Activated CD4-positive, CD25-positive, alpha-beta regulatory T cell treated with anti-CD3 and anti-CD28 coated beads, Interleukin-2, amount 50 U/mL, for 16 hours (primary cell): ENCODE measurements at regions not wholly inside any gene's neighbourhood (a gene's known extent, or its start where the extent isn't known, plus 50 kb on each side); places are given as distances from the start of the nearest gene placed in this dataset.
"Not testable (repeated sequence)": the region's sequence is repeated elsewhere in the genome, so short reads cannot be mapped to it uniquely, and the experiment has no call there.

Experiments
- DNase-seq: peaks from one replicate; pipeline ENCODE4 v3.0.0-alpha.2; 2020; ENCODE audit warnings: low read depth, low spot score

DNA sequence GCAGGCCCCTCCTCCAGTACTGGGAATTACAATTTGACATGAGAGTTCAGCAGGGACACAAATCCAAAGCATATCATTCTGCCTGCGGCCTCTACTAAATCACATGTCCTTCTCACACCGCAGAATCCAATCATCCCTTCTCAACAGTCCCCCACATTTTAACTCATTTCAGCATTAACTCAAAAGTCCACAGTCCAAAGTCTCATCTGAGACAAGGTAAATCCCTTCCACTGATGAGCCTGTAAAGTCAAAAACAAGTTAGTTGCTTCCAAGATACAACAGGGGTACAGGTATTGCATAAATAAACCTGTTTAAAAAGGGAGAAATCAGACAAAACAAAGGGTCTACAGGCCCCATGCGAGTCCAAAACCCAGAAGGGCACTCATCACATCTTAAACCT, 64.0 kb downstream of the EBNA1BP2 start:
- DNase-seq: no peak

DNA sequence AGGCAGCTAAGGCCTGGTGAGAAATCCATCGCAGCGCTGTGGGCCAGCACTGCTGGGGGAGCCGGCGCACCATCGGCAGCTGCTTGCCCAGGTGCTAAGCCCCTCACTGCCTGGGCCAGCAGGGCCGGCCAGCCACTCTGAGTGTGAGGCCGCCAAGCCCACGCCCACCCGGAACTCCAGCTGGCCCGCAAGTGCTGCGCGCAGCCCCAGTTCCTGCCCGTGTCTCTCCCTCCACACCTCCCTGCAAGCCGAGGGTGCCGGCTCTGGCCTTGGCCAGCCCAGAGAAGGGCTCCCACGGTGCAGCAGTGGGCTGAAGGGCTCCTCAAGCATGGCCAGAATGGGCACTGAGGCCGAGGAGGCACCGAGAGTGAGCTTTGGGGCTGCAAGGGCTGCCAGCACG, 64.4 kb downstream of the EBNA1BP2 start:
- DNase-seq: no peak

DNA sequence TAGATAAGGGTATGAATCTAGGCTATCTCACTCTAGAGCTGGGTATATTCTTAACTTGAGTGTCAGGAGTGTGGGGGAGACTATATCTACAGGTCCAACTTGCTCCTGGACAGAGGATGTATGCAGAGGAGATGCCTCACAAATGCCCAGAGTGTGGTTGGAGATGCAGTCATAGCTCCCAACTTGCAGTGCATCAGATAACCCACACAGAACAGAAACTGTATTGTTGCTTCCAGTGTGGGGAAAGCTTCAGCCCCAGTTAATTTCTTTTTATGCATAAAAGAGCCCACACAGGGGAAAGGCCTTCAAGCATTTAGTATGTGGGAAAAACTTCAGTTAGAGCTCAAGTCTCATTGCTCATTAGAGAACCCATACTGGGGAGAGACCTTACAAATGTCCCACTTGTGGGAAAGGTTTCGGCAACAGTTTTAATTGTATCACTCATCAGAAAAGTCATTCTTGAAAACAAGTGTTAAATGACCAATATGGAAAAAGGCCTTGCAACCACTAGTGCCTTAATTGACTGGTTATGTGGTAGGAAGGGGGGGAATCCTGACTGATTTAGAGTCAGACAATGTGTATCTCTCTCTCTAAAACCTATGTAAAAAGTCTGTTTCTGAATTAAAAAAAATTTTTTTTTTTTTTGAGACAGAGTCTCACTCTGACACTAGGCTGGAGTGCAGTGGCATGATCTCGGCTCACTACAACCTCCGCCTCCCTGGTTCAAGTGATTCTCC, 67.9 kb downstream of the EBNA1BP2 start:
- no peak for DNase-seq

DNA sequence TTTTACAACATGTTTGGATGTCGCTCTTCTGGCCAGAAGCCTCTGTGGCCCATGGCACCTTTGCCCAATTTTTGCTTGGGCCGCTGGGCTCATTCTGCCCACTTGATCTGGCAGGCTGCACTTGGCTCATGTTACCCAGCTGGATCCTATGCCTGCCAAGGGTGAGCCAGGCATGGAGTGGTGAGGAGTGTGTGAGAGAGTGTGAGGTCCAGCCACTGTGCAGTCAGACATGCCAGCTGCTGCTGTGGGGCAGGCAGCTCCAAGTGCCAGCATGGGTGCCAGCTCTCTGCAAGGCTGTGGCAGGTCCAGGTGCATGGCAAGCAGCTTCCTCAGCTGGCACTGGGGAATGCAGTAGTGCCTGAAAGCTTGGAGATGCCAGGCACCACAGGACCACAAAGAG, 71.0 kb downstream of the EBNA1BP2 start:
- DNase-seq: no peak

DNA sequence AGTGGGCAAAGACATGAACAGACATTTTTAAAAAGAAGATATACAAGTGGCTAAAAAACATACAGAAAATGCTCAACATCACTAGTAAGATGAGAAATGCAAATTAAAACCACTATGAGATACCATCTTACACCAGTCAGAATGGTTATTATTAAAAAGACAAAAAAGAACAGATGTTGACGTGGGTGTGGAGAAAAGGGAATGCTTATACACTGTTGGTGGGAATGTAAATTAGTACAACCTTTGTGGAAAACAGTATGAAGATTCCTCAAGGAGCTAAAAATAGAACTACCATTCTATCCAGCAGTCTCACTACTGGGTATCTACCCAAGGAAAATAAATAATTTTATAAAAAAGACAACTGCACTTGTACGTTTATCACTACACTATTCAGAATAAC, 73.9 kb downstream of the EBNA1BP2 start:
- DNase-seq: no peak

DNA sequence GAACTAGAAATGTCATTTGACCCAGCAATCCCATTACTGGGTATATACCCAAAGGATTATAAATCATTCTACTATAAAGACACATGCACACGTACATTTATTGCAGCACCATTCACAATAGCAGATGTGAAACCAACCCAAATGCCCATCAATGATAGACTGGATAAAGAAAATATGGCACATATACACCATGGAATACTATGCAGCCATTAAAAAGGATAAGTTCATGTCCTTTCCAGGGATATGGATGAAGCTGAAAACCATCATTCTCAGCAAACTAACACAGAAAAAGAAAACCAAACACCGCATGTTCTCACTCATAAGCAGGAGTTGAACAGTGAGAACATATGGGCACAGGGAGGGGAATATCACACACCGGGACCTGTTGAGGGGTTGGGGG, 75.6 kb downstream of the EBNA1BP2 start:
- DNase-seq: not testable (repeated sequence)

DNA sequence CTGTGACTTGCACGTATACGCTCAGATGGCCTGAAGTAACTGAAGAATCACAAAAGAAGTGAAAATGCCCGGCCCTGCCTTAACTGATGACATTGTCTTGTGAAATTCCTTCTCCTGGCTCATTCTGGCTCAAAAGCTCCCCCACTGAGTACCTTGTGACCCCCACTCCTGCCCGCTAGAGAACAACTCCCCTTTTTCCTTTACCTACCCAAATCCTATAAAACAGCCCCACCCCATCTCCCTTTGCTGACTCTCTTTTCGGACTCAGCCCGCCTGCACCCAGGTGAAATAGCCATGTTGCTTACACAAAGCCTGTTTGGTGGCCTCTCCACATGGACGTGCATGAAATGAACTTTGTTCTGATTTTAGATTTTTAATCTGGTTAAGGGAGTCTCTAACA, 81.3 kb downstream of the EBNA1BP2 start:
- not testable (repeated sequence) for DNase-seq

DNA sequence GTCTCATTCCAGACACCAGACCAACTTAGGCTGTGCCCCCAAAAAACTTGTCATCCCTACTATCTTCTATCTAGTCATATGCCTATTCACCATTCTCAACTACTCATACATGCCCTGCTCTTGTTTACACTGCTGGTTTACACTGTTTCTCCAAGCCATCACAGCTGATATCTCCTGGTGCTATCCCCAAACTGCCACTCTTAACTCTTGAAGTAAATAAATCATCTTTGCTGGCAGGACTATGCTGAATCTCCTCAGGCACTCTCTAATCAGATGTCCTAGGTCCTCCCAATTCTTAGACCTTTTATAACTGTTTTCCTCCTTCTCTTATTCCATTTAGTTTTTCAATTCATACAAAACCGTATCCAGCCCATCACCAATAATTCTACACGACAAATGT, 81.9 kb downstream of the EBNA1BP2 start:
- DNase-seq: not testable (repeated sequence)

DNA sequence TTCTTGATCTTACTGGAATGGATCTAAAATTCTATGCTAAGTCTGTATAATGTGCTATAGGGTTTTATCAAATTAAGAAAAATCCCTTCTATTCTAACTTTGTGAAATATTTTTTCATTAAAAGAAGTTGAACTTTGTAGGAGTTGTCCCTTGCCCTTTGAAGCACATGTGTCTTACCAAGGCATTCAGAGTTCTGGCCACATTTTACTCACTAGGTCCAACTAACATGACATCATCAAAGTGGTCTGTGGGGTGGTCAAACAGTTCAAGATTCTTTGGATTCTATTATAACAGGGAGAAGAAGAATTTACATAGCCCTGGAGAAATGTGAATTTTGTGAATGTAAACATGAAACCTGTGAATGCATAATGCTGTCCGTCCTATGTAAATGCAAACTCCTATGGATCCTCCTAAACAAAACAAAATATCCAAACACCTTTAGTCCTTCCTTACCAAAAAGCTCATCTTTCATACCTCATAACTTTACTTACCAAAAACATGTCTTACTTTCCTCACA, 88.7 kb downstream of the EBNA1BP2 start:
- no peak for DNase-seq

DNA sequence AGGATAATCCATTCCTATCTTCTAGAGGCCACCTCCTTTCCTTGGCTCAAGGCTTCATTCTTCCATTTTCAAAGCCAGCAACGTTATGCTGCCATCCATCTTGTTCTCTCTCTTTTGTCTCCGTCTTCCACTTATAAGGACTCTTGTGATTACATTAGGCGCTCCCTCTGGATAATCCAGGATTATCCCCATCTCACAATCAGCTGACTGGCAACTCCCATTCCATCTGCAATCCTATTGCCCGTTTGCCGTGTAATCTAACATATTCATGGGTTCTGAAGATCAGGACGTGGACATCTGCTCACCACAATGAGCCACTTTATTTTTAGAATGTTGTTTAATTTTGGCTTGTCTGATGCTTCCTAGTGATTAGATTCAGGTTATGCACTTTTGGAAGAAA, 89.3 kb downstream of the EBNA1BP2 start:
- no peak for DNase-seq

DNA sequence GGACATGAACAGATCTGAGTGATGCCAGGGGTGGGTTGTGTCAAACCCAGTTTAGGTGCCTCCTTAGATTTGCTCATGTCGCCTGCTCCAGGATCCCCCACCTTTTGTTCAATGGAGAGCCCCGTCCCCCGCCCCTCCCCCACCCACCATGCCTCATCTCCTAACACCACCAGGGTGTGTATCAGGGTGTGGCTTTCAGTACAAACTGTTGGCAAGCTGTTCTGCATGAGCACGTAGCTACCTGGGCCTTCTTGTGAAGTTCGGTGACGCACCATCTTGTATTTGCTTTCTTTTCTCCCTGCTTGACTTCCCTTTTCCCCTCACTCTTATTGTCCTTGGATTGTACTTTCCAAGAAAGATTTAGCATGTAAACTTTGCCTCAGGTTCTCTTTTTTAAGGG, 94.8 kb downstream of the EBNA1BP2 start:
- DNase-seq: no peak

DNA sequence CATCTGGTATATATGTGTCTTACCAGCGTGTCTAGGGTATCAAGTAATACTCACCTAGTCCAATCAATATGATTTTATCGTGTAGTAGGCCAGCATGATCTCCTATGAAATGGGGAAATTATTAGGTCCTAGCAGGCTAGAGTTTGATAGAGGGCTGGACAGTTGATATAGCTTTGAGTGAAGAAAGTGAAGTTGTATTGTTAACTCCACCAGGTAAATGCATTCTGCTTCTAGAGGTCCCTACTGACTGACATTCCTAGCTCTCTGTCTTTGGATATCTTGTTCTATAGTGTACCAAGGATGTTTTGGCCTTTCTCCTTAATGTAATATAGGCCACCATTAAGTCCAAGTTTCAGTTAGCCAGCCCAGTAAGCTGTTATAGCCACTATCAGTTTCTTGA, 97.4 kb downstream of the EBNA1BP2 start:
- no peak for DNase-seq

DNA sequence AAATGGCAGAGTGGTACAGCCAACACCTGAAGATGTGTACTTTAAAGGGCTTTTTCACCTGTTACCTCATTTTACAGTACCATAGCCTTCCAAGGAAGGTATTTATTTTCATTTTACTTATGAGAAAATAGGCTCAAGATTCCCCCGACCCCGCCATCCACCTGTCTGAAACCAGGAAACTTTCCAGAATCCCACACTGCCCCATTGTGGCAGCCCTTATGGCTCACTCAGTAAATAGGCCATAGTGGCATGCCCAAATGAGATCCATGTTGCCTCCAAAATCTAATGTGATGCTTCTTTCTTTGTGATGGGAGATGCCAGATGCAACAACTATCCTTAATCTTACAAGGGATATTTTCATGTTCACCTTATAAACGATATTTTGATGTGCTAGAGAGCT, 97.8 kb downstream of the EBNA1BP2 start:
- DNase-seq: no peak

DNA sequence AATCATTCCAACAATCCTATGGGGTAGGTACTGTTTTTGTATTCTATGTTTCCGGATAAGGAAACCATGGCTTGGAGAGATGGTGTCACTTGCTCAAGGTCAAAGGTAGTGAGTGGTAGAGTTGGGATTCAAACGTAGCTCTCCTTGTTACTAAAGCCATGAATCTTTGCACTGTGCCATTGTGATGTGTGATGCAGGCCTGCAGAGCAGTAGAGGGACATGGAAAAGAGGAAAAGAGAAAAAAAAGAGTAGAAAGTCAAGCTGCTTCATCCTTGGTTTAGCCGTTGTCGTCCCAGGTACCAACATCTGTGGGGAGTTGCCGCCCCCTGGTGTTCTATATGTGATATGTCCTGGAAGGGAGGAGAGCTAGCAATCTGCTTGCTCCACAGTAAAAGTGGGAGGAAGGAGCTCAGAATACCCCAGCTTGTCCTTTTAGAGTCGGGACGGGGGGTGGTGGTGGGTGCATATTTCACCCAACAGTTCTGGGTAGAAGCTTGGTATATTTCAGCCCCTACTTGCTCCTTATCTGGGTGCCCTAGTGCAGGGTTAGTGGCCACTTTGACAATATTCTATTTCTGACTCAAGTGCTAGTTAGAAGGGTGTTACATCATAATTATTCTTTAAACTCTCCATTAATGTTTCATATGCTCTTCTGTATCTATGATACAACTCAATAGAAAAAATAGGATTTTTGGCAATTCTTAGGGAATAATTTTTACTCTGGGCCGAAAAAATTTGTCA, 98.4 kb downstream of the EBNA1BP2 start:
- DNase-seq: peak; percentile 64

DNA sequence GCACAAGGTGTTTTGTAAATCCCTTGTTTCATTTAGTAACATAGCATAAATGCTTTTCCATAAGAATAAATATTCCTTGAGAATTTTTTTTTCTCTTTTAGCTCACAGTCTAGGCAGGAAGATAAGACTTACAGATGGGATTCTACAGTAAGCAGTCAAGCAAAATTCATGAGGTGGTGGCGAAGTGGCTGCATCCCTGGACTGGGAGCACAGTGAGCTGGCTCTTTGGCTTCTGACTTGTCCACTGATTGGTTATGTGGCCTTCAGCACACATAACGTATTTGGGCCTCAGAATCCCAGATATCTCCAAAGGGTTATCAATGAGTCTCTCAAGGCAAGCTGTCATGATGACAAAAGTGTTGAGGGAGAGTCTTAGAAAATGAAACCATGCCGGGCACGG, 99.8 kb downstream of the EBNA1BP2 start:
- no peak for DNase-seq

DNA sequence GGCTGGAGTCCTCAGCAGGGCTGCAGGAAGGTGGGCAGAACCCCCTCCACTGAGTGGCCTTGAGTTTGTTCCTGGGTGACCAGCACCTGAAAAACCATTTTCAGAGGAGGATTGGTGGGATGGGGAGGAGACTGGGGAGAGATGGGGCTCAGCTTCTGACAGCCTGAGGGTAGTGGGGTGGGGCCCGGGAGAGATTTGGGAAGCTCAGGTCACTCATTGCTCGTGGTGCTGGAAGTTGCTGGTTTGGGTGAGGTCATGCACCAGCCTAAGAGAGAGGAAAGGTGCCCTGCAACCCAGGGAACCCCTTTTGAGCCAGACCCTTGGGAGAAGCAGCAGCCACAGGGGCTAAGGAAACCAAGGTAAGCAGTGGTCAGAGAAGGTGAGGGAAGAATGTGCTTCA, 100.8 kb downstream of the EBNA1BP2 start:
- no peak for DNase-seq

DNA sequence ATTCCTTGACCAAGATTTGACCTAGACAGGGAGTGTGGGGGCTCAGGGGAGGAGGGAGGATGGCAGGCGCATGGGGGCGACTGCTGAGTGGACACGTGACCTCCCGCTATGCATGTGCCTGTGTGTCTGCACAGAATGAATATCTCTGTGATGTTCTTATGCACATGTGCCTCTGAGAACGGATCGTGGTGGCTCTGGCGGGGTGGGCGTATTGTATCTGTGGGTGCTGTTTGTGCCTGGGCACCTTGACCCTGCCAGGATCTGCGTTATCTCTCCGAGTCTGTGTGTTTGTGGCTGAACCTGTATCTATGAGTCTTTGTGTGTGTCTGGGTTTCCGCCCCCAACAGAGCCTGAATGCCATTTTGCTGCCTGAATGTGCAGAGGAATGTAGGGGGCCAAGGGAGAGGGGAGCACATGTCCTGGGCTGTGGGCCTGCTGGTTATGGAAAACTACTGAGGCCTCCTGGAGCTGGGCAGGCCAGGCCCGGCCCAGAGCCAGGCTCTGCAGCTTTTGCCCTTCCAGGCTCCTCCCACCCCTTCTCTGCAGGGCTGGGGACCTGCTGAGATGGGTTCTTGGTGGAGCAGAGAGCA, 102.5 kb downstream of the EBNA1BP2 start:
- DNase-seq: no peak

DNA sequence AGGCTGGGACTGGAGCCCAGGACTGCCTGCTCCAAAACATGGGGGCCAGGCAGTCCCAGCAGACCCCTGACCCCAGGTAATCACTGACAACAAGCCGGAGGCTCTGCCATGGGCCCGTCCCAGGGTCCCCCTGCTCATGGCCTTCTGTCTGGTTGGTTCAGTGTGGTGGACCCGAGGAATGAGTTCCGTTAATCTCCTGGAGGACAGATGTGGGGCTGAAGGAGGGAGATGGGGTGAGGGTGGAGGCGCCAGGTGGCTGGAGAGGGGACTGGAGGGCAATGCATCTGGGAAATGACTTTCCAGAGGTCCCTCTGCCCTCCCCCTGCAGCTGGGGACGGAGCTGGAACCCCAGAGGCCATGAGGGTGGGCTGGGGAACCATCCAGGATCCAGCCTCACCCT, 103.2 kb downstream of the EBNA1BP2 start:
- DNase-seq: no peak

DNA sequence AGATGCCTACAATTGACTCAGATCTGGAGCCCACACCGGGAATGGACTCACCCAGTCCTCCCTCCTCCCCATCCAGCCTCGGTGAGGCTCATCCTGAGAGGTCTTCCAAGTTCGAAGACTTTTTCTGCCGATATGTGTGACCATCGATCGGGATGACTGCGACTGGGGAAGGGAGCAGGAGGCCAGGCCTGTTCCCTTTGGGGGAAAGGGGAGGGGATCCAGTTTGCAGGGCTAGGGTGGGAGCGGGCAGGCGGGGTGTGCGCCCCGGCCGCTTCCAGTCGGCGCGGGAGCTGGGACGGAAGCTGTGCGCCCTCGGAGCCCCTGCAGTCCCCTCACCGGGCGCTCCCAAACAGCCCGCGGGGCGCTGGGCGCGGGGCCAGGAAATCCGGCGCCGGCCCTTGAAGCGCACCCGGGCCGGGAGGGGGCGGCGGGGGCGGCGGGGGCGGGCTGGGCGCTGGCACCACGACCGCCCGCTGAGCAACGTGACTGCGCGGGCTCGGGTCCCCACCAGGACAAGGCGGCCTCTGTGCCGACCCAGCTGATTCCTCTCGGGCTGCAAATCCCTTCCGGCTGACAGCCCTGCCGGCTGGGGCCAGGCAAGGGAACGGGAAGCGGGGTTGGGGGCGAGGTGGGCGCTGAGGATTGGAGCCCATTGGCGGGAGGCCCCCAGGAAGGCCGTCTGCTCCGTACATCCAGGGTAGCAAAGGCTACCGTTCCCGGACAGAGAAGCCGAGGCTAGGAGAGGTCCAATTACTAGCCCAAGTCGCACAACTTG, 103.9 kb downstream of the EBNA1BP2 start:
- no peak for DNase-seq

DNA sequence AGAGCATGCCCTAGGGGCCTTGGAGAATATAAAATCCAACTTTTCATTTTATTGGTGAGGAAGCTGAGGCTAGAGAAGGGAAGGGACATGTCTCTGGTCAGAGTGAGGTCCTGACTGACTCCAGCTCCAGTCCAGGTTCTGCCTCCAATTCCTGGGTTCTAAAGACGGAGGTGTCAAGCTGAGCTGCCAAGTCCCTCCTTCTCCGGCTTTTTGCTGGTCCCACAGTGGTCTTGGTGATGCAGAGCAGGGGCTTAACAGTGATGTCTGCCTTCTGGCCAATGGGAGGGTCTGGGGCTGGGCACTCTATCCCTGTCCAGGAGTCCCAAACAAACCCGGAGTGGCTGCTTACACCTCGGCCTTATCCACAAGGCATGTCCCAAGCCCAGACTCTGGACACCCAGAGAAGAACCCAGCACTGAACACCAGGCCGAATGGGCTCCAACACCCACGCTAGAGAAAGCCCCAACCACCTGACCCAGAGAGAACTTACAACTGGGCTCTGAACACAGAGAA, 104.8 kb downstream of the EBNA1BP2 start:
- no peak for DNase-seq

DNA sequence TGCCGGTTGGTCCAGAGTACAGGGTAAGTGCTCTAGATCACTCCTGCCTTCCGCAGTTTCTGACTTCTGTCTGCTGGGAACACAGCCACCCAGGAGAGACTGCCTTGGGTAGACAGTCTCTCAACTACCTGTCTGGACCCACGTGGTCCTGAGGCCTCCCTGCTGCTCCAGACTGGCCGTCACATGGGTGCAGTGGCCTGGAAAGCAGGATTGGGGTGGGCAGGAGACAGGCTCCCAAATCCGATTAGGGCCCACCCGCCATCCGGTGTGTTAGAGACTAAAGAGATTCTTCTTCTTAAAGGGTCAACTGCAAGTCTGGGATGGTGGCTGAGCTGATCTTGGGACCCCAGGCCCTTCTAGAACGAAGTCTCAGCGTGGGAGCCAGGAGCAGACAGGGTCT, 105.5 kb downstream of the EBNA1BP2 start:
- no peak for DNase-seq
